AG04449 (cell line): ENCODE measurements at regions not wholly inside any gene's neighbourhood (a gene's known extent, or its start where the extent isn't known, plus 50 kb on each side); places are given as distances from the start of the nearest gene placed in this dataset.

Experiments
- CTCF ChIA-PET: fragments of 350-600 bp; formaldehyde crosslinking; extraction: SDS; loops from one replicate; lab custom pipeline; 2021; ENCODE audit warnings: antibody characterized with exemption; lab: Yijun Ruan, JAX
- POLR2A ChIA-PET: fragments of 400-600, 350-600 bp; formaldehyde crosslinking; extraction: SDS; loops from one replicate; lab custom pipeline; 2020; ENCODE audit warnings: antibody characterized with exemption, inconsistent platforms; lab: Yijun Ruan, JAX
- DNase-seq: peaks from one replicate; pipeline ENCODE4 v3.0.0-alpha.2; 2010; ENCODE audit warnings: low read depth, low spot score
- H3K4me3 ChIP-seq: 2 replicates; pipeline ENCODE4 v1.5.1; 2011; ENCODE audit warnings: low read depth, mild to moderate bottlenecking, control low read depth, low read length
- CTCF ChIP-seq: IDR thresholded peaks from one replicate; pipeline ENCODE4 v1.5.1; 2011; ENCODE audit warnings: mild to moderate bottlenecking, moderate library complexity, low read length, control low read depth, inconsistent platforms; ENCODE audit not compliant: insufficient read depth; ENCODE audit errors: missing control alignments

- DNase-seq = no peak
- no peak overlapping the region for H3K4me3 ChIP-seq
- no peak for TF ChIP-seq CTCF
- ChIA-PET CTCF (no interaction called here), POLR2A (no interaction called here)
Measured at GRCh38 chr2:153221506-153221905, 257.1 kb downstream of the RPRM start.

GRCh38 chr2:153221087-153221486 is 257.5 kb downstream of the RPRM start:
- no peak for TF ChIP-seq CTCF
- ChIA-PET POLR2A (no interaction called here), CTCF (no interaction called here)
- H3K4me3 ChIP-seq = no peak overlapping the region
- DNase-seq = no peak

GRCh38 chr2:153218851-153219250 is 259.7 kb downstream of the RPRM start:
- ChIA-PET POLR2A (no interaction called here), CTCF (no interaction called here)
- TF ChIP-seq CTCF = no peak
- DNase-seq = no peak
- no peak overlapping the region for H3K4me3 ChIP-seq

GRCh38 chr2:153214337-153214736 is 264.2 kb downstream of the RPRM start:
- no peak overlapping the region for H3K4me3 ChIP-seq
- CTCF ChIA-PET = no interaction called here
- POLR2A ChIA-PET = no interaction called here
- no peak for TF ChIP-seq CTCF
- no peak for DNase-seq

GRCh38 chr2:153213022-153213421 is 265.5 kb downstream of the RPRM start:
- POLR2A ChIA-PET = no interaction called here
- H3K4me3 ChIP-seq = no peak overlapping the region
- TF ChIP-seq CTCF = no peak
- no peak for DNase-seq
- CTCF ChIA-PET = no interaction called here

GRCh38 chr2:153197402-153198386 is 280.9 kb downstream of the RPRM start:
- no peak for DNase-seq
- no peak overlapping the region for H3K4me3 ChIP-seq
- CTCF ChIA-PET = no interaction called here
- POLR2A ChIA-PET = no interaction called here
- TF ChIP-seq CTCF = no peak
